Kidney (tissue), 13 donors: ENCODE measurements at regions not wholly inside any gene's neighbourhood (a gene's known extent, or its start where the extent isn't known, plus 50 kb on each side); places are given as distances from the start of the nearest gene placed in this dataset.

Experiments
- DNase-seq, 5 donors: peaks; one replicate each; pipeline ENCODE4 v3.0.0-alpha.2; 2013 to 2020
- FAIRE-seq: peaks from 2 replicates; lab custom pipeline; 2012; peaks lifted over from hg19 to GRCh38; lab: Jason Lieb, UNC
- H3K27ac ChIP-seq, 2 donors: one replicate each; pipeline ENCODE4 v1.7.0; 2013; ENCODE audit warnings: low read depth in 2 of 2, low read length in 2 of 2, inconsistent platforms in 1 of 2
- H3K27me3 ChIP-seq: one replicate; pipeline ENCODE4 v1.7.1; 2013; ENCODE audit warnings: low read length, inconsistent platforms; ENCODE audit not compliant: control insufficient read depth, insufficient read depth
- H3K36me3 ChIP-seq, 3 donors: one replicate each; pipeline versions ENCODE4 v1.7.0 to v1.7.1; 2013; ENCODE audit warnings: low read length in 3 of 3, control low read depth in 1 of 3, inconsistent platforms in 1 of 3; ENCODE audit not compliant: insufficient read depth in 3 of 3, control insufficient read depth in 2 of 3
- H3K4me1 ChIP-seq, 3 donors: one replicate each; pipeline versions ENCODE4 v1.7.0 to v1.7.1; 2013; ENCODE audit warnings: low read length in 3 of 3, inconsistent platforms in 1 of 3, low read depth in 1 of 3; ENCODE audit not compliant: control insufficient read depth in 2 of 3, insufficient read depth in 2 of 3
- H3K4me3 ChIP-seq, 3 donors: one replicate each; pipeline versions ENCODE4 v1.7.0 to v1.8.1; 2013; ENCODE audit warnings: low read length in 3 of 3, control low read depth in 1 of 3, inconsistent platforms in 1 of 3
- H3K9ac ChIP-seq, 3 donors: one replicate each; pipeline versions ENCODE4 v1.7.0 to v1.7.1; 2013; ENCODE audit warnings: low read length in 3 of 3, control low read depth in 1 of 3, inconsistent platforms in 1 of 3
- H3K9me3 ChIP-seq, 3 donors: one replicate each; pipeline versions ENCODE4 v1.7.0 to v1.7.1; 2013; ENCODE audit warnings: low read length in 3 of 3, control low read depth in 1 of 3, inconsistent platforms in 1 of 3; ENCODE audit not compliant: control insufficient read depth in 2 of 3, insufficient read depth in 1 of 3
- CTCF ChIP-seq: IDR thresholded peaks from 3 replicates; pipeline ENCODE4 v1.5.1; 2012; ENCODE audit warnings: mild to moderate bottlenecking, moderate library complexity, borderline replicate concordance; ENCODE audit not compliant: insufficient read depth; ENCODE audit errors: extremely low read depth
- intact Hi-C: fragments of 100-400 bp; cut with DNase I; formaldehyde crosslinking; loops from one replicate; pipeline ENCODE4 v1.11.1; 2022
- donor health status: control.
- donor health status: control.
- donor health status: control.
- donor health status: control.
- donor health status: control.
- donor health status: DM: yes; HTN: yes; CAD: no.
- donor health status: Normal renal cell carcinoma (clear cell type).

- Histone ChIP-seq H3K36me3 (no peaks in the 10 kb centered on the region), H3K4me1 (no peaks in the 10 kb centered on the region), H3K9me3 (no peaks in the 10 kb centered on the region), H3K4me3 (no peak overlapping the region), H3K27ac (no peak overlapping the region), H3K27me3 (no peaks in the 10 kb centered on the region), H3K9ac (no peak overlapping the region)
- DNase-seq (no peak), FAIRE-seq (no peak)
- intact Hi-C loops = no loop called here
- no peak for TF ChIP-seq CTCF
These were observed 277.6 kb downstream of the HGF start for GRCh38 chr7:81492240-81492639.

GRCh38 chr7:81491573-81491972 lies 278.3 kb downstream of the HGF start:
- FAIRE-seq = no peak
- no peak for TF ChIP-seq CTCF
- Histone ChIP-seq H3K27ac (no peak overlapping the region), H3K4me1 (no peaks in the 10 kb centered on the region), H3K27me3 (no peaks in the 10 kb centered on the region), H3K4me3 (no peak overlapping the region), H3K9ac (no peak overlapping the region), H3K9me3 (no peaks in the 10 kb centered on the region), H3K36me3 (no peaks in the 10 kb centered on the region)
- no peak for DNase-seq
- intact Hi-C loops = no loop called here

GRCh38 chr7:81488210-81488609 lies 281.6 kb downstream of the HGF start:
- no peak for DNase-seq
- H3K4me1 ChIP-seq = no peaks in the 10 kb centered on the region
- H3K9me3 ChIP-seq = no peaks in the 10 kb centered on the region
- H3K27ac ChIP-seq = no peak overlapping the region
- TF ChIP-seq CTCF = no peak
- no peaks in the 10 kb centered on the region for H3K27me3 ChIP-seq
- FAIRE-seq = no peak
- H3K4me3 ChIP-seq = no peak overlapping the region
- H3K9ac ChIP-seq = no peak overlapping the region
- no peaks in the 10 kb centered on the region for H3K36me3 ChIP-seq
- intact Hi-C loops = no loop called here

GRCh38 chr7:81487516-81487915 lies 282.3 kb downstream of the HGF start:
- Histone ChIP-seq H3K9me3 (no peaks in the 10 kb centered on the region), H3K27me3 (no peaks in the 10 kb centered on the region), H3K4me1 (no peaks in the 10 kb centered on the region), H3K27ac (no peak overlapping the region), H3K36me3 (no peaks in the 10 kb centered on the region), H3K4me3 (no peak overlapping the region), H3K9ac (no peak overlapping the region)
- TF ChIP-seq CTCF = no peak
- FAIRE-seq (no peak), DNase-seq (no peak)
- intact Hi-C loops = no loop called here
